ENCODE measurements at regions not wholly inside any gene's neighbourhood (a gene's known extent, or its start where the extent isn't known, plus 50 kb on each side); places are given as distances from the start of the nearest gene placed in this dataset.

GRCh38 chr10:64261092-64261491, 739.9 kb downstream of the REEP3 start:
- DNase-seq: no peak

GRCh38 chr10:64261676-64262075, 740.5 kb downstream of the REEP3 start:
- no peak for DNase-seq

GRCh38 chr10:64265961-64266360, 744.8 kb downstream of the REEP3 start:
- DNase-seq: no peak

- DNase-seq: no peak
These were observed 750.3 kb downstream of the REEP3 start for GRCh38 chr10:64271508-64271907.

DNA sequence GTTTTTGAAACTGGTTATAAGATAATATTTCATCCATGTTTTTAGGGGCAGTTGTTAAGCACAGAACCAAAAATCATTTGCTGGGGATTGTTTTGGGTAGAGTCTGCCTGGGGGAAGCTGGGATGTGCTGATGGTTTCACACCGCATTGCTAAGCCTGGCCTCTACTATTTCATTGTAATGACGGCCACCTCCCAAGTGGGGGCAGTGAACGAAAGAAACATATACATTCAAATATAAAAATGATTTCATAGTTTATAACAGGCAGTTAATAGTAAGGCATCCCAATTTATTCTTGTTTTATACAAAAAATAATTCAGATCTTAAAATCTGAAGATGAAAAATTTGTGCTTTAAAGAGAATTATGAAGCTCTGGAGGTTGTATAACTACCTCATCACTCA, 750.8 kb downstream of the REEP3 start:
- DNase-seq: peak; percentile 2 to 25

DNA sequence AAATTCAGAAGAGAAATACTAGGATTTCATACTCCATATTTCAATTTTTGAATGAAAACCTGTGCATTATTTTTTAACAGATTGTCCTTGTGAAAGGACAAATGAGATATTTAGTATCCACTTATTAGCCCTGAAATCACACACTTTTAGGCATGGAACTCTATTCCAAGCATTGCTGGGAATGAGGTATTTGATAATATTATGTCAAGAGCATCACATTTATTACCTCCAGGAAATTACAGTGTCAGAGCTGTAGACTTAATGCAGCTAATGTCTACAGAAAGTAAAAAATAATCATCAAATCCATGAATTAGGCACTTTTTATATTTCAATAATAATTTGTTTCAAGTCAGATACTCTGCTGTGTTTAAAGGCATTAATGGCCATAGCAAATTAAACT, 753.8 kb downstream of the REEP3 start:
- no peak for DNase-seq

- DNase-seq: no peak
These were observed 754.6 kb downstream of the REEP3 start for GRCh38 chr10:64275774-64276173.

GRCh38 chr10:64277536-64277935, 756.3 kb downstream of the REEP3 start:
- DNase-seq: no peak

DNA sequence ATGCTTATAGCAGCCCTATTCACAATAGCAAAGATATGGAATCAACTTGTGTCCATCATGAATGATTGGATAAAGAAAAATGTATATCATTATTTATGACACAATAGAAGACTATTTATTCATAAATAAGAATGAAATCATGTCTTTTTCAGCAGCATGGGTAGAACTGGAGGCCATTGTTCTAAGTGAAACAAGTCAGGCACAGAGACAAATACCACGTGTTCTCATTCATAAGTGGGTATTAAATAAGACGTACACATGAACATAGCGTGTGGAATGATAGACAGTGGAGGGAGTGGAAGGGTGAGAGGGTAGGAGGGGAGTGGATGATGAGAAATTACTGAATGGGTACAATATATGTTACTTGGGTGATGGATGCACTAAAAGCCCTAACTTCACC, 762.4 kb downstream of the REEP3 start:
- no peak for DNase-seq

DNA sequence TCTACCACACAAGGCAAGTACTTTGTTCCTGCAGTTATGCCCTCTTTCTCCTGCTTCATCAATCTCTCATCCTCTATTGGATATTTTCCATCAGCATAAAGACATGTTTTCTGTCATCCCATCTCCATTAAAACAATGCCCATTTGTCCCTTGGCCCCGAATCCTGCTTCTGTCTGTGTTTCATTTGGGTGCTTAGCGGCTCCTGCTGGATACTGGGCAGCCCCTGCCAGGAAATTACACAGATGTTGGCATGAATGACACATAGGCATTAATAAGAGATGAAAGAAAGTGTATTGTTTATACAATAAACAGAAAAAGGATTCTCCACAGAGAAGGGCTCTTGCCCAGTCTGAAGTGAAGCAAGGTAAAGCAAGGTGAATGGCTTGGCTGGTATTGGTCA, 765.3 kb downstream of the REEP3 start:
- no peak for DNase-seq

GRCh38 chr10:64288404-64288803, 767.2 kb downstream of the REEP3 start:
- DNase-seq: no peak

GRCh38 chr10:64303566-64303965, 782.4 kb downstream of the REEP3 start:
- no peak for DNase-seq

DNA sequence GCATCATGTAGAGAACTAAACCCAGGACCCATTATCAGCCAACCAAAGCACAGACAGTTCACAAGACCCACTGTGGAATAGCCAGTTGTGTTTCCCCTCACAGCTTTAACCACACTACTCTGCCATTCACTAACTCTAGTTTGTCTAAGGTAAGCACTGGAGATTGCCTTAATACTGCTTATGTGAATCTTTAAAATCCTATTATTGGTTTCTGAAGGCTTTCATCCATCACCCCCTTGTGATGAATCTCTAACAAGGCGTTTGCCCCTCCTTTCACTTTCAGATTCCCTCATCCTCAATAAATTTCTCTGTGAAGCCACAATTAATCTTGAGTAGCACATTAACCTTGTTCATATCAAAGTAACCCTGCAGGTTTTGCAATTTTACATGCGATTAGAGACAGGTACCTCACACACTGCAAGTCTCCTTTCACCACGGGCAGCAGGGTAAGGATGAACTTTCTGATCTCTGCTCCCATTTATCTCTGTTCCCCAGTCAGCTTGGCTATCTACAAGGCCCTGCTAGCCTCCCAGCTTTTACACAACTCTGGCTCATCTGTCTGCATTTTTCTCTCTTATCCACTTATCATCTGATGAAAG, 785.6 kb downstream of the REEP3 start:
- no peak for DNase-seq

GRCh38 chr10:64312876-64313275, 791.7 kb downstream of the REEP3 start:
- DNase-seq: no peak

DNA sequence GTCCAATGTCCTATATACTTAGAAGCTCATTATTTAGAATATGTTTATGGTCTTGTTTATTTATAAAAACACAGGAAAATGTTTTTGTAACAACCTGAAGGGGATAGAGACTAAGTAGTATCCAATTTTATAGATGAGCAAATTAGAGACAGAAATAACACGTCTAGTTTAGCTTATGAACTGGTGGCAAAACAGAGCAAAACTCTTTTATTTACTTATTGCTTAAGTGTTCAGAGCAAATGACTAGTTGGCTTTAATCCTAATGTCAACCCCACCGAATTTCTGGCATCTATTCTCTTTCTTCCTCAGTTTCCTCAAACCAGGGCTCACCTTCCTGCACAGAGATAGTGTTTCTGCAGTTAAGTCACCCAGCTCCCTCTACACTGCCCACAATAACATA, 792.8 kb downstream of the REEP3 start:
- DNase-seq: no peak

DNA sequence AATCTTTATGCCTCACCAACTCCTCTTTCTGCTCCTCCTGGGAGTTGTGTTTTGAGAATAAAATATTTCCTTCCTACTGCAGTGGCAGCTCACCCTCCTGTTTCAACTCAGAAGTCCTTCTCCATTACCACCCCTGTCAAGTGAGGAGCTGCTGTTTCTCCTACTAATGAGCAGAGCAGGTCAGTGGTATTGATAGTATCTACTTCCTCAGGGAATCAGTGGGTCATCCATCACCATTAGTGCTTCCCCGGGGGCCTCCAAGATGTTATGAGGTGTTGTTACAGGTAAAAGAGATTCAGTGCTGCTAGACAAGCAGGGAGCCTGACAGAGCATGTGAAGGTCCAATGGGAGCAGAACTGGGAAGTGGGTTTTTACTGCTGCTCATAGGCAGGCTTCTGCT, 795.2 kb downstream of the REEP3 start:
- no peak for DNase-seq

- no peak for DNase-seq
These were observed 795.6 kb downstream of the REEP3 start for GRCh38 chr10:64316833-64317232.

DNA sequence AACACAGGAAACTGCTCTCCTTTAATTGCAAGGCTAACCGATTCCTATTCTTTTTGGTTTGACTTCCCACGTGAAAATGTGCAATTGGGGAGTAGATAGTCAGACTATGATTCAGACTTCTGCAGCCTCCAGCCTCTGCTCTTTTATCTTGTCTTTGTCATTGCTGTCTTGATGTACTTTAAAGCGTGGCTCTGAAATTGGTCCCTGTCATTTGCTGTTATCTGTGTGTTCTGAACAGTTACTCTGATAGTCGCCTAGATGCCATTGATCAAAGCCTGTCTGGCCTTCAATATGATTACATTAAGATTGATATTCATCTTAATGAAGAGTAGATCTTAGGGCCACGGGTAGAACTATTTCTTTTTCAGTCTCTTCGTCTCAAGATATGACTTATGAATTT, 799.2 kb downstream of the REEP3 start:
- DNase-seq: no peak

DNA sequence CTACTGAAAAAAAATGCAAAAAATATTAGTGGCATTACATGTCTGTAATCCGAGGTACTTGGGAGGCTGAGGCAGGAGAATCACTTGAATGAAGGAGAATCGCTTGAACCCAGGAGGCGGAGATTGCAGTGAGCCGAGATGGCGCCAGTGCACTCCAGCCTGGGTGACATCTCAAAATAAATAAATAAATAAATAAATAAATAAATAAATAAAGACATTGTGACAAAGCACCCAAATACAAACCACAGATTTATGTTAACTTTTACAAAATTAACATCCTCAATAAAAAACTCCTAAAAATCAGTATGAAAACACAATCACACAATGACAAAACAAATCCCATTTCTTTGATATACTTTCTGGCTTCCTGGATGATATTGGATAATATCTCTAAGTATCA, 808.3 kb downstream of the REEP3 start:
- DNase-seq: no peak

DNA sequence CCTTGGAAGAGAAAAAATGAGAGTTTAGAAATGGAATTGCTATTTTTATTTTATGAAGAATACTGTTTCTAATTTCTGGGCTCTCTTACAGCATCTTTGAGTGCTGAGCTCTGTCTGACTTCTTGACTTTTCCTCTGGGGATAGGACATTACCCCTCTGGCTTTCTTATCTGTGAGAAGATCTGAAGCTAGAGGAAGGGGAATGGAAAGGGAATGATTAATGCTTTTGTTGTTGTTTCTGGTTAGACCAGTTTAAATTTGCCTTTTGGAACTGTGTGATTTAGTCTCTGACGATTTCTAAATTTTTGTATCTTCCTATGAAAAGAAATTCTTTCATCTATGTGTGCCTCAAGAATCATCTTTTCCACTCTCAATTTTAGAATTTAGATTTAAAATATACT, 811.4 kb downstream of the REEP3 start:
- no peak for DNase-seq

DNA sequence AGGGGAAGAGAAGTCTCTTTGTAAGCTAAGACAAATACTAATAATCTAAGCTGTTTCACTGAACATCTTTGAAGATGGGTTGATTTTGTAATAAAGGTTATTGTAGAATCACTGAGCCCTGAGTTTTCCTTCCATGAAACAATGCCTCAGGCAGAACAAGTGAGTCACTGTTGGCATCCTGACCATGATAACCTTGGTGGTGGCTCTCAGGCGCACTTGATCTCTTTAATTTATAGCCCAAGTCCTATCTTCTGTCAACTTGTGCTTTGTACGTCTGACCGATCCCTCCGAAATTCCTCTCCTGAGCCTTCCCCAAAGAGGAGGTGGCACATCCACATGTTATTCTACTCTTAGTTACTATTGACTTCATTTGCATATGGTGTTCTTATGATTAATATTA, 812.9 kb downstream of the REEP3 start:
- no peak for DNase-seq

DNA sequence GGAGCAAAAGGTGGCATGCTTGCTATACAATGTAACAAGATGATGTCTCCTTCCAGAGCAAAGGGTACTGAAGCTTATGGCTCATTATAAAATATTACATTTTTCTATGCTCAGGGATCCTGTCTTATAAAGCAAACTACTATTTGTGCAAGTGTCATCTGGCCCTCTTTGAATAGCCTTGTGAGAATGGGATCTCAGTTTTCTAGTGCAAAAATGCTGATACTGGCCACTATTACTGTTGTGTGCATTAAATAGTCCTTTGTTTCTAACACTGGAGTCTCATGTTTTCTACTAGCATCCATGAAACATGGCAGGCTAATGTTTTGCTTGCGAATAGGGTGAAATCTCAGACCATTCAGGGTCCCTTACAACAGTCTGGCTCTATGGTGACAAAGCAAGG, 823.0 kb downstream of the REEP3 start:
- no peak for DNase-seq

DNA sequence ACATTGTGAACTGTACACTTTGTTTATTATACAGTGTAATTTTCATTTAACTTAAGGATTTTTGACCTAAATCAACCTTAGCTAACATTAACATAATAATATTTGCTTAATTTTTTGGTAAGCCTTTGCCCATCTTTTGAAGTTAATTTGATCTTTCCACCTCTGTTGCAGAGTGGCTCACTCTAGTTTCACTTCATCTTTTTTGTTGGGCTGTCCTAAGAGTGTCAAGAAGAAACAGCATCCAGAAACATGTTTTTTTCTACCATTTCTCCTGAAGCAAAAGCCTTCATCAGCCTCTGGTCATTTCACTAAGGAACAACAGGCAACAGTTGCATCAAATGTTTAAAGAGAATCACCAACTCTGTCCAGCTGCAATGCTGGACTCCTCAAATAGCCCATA, 824.7 kb downstream of the REEP3 start:
- no peak for DNase-seq

- no peak for DNase-seq
These were observed 825.2 kb downstream of the REEP3 start for GRCh38 chr10:64346389-64346788.

DNA sequence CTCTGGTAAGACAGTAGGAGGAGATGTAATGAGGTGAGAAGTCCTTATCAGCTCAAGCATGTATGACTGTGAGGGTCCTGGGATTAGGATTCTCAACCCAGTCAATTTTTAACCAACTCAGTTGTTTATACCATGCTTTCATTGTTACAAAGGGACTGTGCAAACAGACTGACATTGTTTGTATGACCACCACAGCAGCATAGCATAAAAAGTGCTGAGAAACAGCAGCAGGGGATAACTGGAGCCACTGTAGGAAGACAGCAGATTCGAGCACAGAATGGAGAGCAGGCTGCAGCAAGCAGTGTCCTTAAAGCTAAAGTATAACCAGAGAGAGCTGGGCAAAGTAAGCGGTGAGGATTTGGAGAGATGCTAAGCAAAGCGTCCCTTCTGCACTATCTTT, 829.5 kb downstream of the REEP3 start:
- no peak for DNase-seq

DNA sequence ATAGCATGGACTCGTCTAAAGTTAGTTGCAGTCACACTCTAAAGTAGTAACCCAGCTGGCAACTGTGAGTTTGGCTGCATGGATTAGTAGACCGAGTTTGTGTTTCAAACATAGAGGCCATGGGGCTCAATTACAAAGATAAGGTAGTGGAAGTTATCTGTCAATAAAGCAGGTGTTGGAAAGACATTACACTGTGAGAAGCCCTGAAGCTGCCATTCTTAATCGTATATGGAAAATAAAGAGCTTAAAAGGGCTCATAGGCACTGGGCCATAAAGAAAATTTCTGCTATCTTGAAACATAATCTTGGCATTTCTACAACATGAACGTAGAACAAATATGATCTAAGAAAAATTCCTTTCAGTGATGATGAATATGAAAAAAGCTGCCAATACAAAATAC, 837.7 kb downstream of the REEP3 start:
- DNase-seq: no peak

All from Kasumi-1 (cell line).